ENCODE measurements at regions not wholly inside any gene's neighbourhood (a gene's known extent, or its start where the extent isn't known, plus 50 kb on each side); places are given as distances from the start of the nearest gene placed in this dataset.

DNA sequence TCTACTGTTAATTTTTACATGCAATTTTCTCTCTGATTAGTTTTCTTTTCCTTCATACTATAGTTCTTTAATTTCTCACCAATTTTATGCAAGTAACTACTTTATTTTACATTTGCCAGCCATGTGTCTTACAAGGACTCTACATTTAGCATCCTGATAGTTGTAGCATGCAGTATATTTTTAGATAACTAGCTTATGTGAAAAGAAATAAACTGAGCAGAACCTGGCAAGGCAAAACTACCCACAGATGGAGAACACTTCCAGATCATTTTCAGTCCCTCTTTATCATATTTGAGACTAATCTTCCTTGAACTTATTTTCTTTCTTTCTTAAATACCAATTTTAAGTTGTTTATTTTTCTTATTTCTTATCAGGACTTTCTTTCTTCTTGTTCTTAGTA is 943.6 kb downstream of the LRFN5 start:
- no peak for TF ChIP-seq CTCF (IDR thresholded peaks at IDR 0.05; ENCODE audit: borderline replicate concordance, extremely low read depth, low read length, poor library complexity, severe bottlenecking)
- TF ChIP-seq EZH2 (IDR thresholded peaks at IDR 0.05; ENCODE audit: borderline replicate concordance, low read depth, low read length, severe bottlenecking) = no peak

Data from DND-41 (cell line).